Activated T-cell treated with anti-CD3 and anti-CD28 coated beads, Interleukin-2, amount 50 U/mL, for 24 hours (primary cell): ENCODE measurements at regions not wholly inside any gene's neighbourhood (a gene's known extent, or its start where the extent isn't known, plus 50 kb on each side); places are given as distances from the start of the nearest gene placed in this dataset.
"Not testable (repeated sequence)": the region's sequence is repeated elsewhere in the genome, so short reads cannot be mapped to it uniquely, and the experiment has no call there.

ENCODE experiments used
- DNase-seq: peaks from one replicate; pipeline ENCODE4 v3.0.0-alpha.2; 2020
- H3K27ac Mint-ChIP-seq: 2 replicates; pipeline ENCODE4 v1.8.0; 2020; ENCODE audit warnings: mild to moderate bottlenecking, mixed read lengths
- H3K27me3 Mint-ChIP-seq: 2 replicates; pipeline ENCODE4 v1.8.0; 2020; ENCODE audit warnings: mixed read lengths
- H3K36me3 Mint-ChIP-seq: 2 replicates; pipeline ENCODE4 v1.8.0; 2020; ENCODE audit warnings: low read depth, mixed read lengths
- H3K4me1 Mint-ChIP-seq: 2 replicates; pipeline ENCODE4 v1.8.0; 2020; ENCODE audit warnings: low read depth, mixed read lengths
- H3K4me3 Mint-ChIP-seq: 2 replicates; pipeline ENCODE4 v1.8.0; 2020; ENCODE audit warnings: mild to moderate bottlenecking, moderate library complexity, mixed read lengths
- H3K9me3 Mint-ChIP-seq: 2 replicates; pipeline ENCODE4 v1.8.0; 2020; ENCODE audit warnings: mixed read lengths

DNA sequence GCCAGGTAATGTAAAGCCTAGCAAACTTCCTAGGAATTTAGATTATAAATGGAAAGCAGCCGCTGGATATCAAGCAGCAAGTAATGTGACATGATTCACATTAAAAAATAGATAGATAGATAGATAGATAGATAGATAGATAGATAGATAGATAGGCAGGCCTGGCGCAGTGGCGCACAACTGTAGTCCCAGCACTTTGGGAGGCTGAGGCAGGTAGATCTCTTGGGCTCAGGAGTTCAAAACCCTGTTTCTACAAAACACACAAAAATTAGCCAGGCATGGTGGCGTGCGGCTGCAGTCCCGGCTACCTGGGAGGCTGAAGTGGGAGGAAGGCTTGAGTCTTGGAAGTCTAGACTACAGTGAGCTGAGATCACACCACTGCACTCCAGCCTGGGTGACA lies 236.9 kb downstream of the SLITRK6 start:
- DNase-seq: no peak
- no peak overlapping the region for H3K4me3 Mint-ChIP-seq
- H3K36me3 Mint-ChIP-seq: no peaks in the 10 kb centered on the region
- H3K27ac Mint-ChIP-seq: no peak overlapping the region
- H3K4me1 Mint-ChIP-seq: no peaks in the 10 kb centered on the region
- no peaks in the 10 kb centered on the region for H3K27me3 Mint-ChIP-seq
- H3K9me3 Mint-ChIP-seq: no peaks in the 10 kb centered on the region

DNA sequence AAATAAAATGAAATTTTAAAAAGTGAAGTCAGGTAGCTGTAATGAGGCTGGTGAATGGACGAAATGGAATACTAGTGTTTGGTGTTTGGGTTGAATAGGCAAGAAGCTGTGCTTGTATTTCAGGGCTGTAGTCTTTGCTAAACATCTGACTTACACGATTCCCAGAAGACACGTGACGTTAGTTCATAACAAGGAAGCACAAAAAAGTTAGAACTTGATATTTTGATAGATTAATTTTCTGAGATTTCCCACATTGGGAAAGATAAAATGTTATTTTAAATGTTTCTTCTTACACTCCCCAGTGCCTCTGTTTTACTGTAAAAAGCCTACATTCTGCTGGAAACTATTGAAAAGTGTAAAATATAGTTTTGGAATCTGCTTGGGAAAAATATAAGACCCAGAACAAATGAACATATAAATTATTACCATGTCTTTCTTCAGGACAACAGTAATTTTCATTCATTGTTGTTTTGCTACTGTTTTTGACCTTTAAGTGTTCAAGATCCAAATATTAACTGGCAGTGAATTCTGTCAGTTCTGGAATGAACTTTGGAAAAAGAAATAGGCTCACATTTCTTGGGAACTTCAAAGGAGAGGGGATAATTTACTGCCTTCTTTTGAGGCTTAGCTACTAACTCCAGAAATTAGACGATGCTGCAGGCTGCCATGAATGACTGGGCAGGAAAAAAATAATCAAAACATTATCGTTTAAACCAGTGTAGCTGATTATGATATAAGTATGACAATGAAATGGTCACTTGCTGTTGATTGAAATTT lies 241.3 kb downstream of the SLITRK6 start:
- Mint-ChIP-seq H3K9me3 (peaks cover 2% of the 10 kb centered on the region), H3K27ac (no peak overlapping the region), H3K4me3 (no peak overlapping the region), H3K27me3 (no peaks in the 10 kb centered on the region), H3K36me3 (no peaks in the 10 kb centered on the region), H3K4me1 (no peaks in the 10 kb centered on the region)
- no peak for DNase-seq

DNA sequence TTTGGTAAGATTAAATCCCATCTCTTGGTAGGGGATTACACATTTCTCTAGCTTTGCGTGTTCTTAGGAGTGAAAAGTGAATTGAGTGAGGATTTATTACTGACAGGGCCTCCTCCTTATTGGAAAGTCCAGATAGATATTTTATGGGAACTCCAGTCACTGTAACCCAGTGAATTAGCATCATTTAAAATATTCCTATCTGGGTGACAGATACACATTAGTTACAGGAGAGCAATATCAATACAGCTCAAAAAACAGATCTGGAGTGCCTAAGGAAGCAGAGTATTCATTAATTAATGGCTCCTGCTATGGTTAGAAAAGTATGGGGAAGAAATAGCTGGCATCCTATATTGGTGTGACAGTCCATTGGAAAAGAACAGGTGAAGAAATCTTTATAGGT lies 248.2 kb downstream of the SLITRK6 start:
- Mint-ChIP-seq H3K27ac (no peak overlapping the region), H3K4me3 (no peak overlapping the region), H3K36me3 (no peaks in the 10 kb centered on the region), H3K27me3 (no peaks in the 10 kb centered on the region), H3K9me3 (peaks cover 7% of the 10 kb centered on the region), H3K4me1 (no peaks in the 10 kb centered on the region)
- no peak for DNase-seq

DNA sequence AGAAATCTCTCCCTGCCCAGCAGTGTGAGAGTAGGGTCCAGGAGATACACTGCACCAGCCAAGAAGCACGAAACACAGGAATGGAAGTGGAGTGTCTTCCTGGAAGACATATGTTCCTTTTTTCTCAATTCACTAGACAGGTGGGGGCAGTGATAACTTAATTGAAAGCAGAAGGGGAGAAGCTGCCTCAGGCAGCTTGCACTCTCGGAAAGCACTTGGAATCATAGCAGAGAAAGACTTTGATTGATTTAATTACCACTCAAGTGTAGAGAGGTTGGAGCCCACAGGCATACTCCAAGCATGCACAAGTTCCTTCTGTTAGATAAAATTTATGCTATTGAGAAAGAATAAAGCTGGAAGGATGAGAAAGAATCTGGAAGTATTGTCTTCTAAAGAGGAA lies 249.4 kb downstream of the SLITRK6 start:
- no peak overlapping the region for H3K27ac Mint-ChIP-seq
- DNase-seq: no peak
- H3K4me1 Mint-ChIP-seq: no peaks in the 10 kb centered on the region
- H3K27me3 Mint-ChIP-seq: no peaks in the 10 kb centered on the region
- H3K36me3 Mint-ChIP-seq: no peaks in the 10 kb centered on the region
- H3K4me3 Mint-ChIP-seq: no peak overlapping the region
- H3K9me3 Mint-ChIP-seq: peaks cover 7% of the 10 kb centered on the region

- DNase-seq, H3K4me3 Mint-ChIP-seq, H3K36me3 Mint-ChIP-seq, H3K4me1 Mint-ChIP-seq, H3K9me3 Mint-ChIP-seq, H3K27ac Mint-ChIP-seq, H3K27me3 Mint-ChIP-seq: not testable (repeated sequence)
Observed at GRCh38 chr13:85548845-85549244, 250.4 kb downstream of the SLITRK6 start.

- Mint-ChIP-seq H3K36me3 (no peaks in the 10 kb centered on the region), H3K4me1 (peaks cover 16% of the 10 kb centered on the region), H3K9me3 (peaks cover 7% of the 10 kb centered on the region), H3K27ac (no peak overlapping the region), H3K27me3 (no peaks in the 10 kb centered on the region), H3K4me3 (no peak overlapping the region)
- DNase-seq: no peak
Observed at GRCh38 chr13:85545771-85546170, 253.4 kb downstream of the SLITRK6 start.

- H3K9me3 Mint-ChIP-seq: peaks cover 7% of the 10 kb centered on the region
- H3K36me3 Mint-ChIP-seq: no peaks in the 10 kb centered on the region
- no peak overlapping the region for H3K27ac Mint-ChIP-seq
- DNase-seq: no peak
- no peak overlapping the region for H3K4me3 Mint-ChIP-seq
- H3K4me1 Mint-ChIP-seq: peaks cover 16% of the 10 kb centered on the region
- H3K27me3 Mint-ChIP-seq: no peaks in the 10 kb centered on the region
Observed at GRCh38 chr13:85544756-85545155, 254.5 kb downstream of the SLITRK6 start.

DNA sequence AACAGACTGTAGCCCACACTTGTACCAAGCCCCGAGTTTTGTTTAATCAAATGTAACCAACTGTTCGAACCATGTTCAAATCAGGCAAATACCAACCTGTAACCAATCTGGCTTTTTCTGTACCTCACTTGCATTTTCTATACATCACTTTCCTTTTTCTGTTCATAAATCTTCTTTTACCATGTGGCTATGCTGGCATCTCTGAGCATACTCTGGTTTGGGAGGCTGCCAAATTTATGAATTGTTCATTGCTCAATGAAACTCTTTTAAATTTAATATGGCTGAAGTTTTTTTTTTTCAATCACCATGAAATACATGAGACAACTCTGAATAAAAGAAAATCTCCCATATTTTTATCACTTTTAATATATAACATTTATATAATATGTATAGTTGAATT lies 256.1 kb downstream of the SLITRK6 start:
- Mint-ChIP-seq H3K4me1 (peaks cover 16% of the 10 kb centered on the region), H3K36me3 (no peaks in the 10 kb centered on the region), H3K9me3 (no peaks in the 10 kb centered on the region), H3K27me3 (no peaks in the 10 kb centered on the region), H3K4me3 (no peak overlapping the region), H3K27ac (no peak overlapping the region)
- DNase-seq: no peak

DNA sequence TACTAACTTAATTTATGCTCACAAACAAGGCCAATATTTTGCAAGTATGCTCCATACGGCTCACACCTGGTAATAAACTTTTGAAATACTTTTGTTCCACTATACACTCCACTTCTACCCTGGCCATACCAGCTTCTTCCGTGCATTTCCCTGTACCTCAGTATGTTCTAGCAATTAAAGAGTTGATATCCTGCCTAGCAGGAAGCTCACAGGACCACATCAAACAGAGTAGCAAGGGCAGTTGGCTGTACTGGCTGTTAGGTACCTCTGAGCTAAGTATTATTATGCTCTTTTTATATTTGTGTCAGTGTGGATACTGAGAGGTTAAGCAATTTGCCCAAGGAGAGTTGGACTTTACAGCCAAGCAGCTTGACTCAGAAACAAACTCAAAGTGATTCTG lies 257.7 kb downstream of the SLITRK6 start:
- DNase-seq: no peak
- Mint-ChIP-seq H3K27me3 (no peaks in the 10 kb centered on the region), H3K27ac (no peak overlapping the region), H3K36me3 (no peaks in the 10 kb centered on the region), H3K4me3 (no peak overlapping the region), H3K4me1 (peaks cover 16% of the 10 kb centered on the region), H3K9me3 (no peaks in the 10 kb centered on the region)

GRCh38 chr13:85538957-85539356 lies 260.3 kb downstream of the SLITRK6 start:
- DNase-seq: no peak

GRCh38 chr13:85537601-85538000 lies 261.6 kb downstream of the SLITRK6 start:
- Mint-ChIP-seq H3K36me3 (no peaks in the 10 kb centered on the region), H3K4me3 (no peak overlapping the region), H3K4me1 (peaks cover 12% of the 10 kb centered on the region), H3K27ac (no peak overlapping the region), H3K27me3 (no peaks in the 10 kb centered on the region), H3K9me3 (peaks cover 3% of the 10 kb centered on the region)
- DNase-seq: no peak

More at GRCh38 chr13:85538957-85539356, 260.3 kb downstream of the SLITRK6 start:
- Mint-ChIP-seq H3K4me3 (no peak overlapping the region), H3K36me3 (no peaks in the 10 kb centered on the region), H3K4me1 (peaks cover 16% of the 10 kb centered on the region), H3K9me3 (no peaks in the 10 kb centered on the region), H3K27ac (no peak overlapping the region), H3K27me3 (no peaks in the 10 kb centered on the region)

- H3K4me1 Mint-ChIP-seq: peaks cover 7% of the 10 kb centered on the region
- no peaks in the 10 kb centered on the region for H3K36me3 Mint-ChIP-seq
- no peak overlapping the region for H3K4me3 Mint-ChIP-seq
- no peak overlapping the region for H3K27ac Mint-ChIP-seq
- peaks cover 3% of the 10 kb centered on the region for H3K9me3 Mint-ChIP-seq
- no peak for DNase-seq
- no peaks in the 10 kb centered on the region for H3K27me3 Mint-ChIP-seq
Observed at GRCh38 chr13:85536706-85537105, 262.5 kb downstream of the SLITRK6 start.

GRCh38 chr13:85535316-85536084 lies 263.7 kb downstream of the SLITRK6 start:
- no peak overlapping the region for H3K4me3 Mint-ChIP-seq
- DNase-seq: no peak
- H3K4me1 Mint-ChIP-seq: no peaks in the 10 kb centered on the region
- H3K9me3 Mint-ChIP-seq: peaks cover 3% of the 10 kb centered on the region
- no peaks in the 10 kb centered on the region for H3K36me3 Mint-ChIP-seq
- H3K27me3 Mint-ChIP-seq: no peaks in the 10 kb centered on the region
- no peak overlapping the region for H3K27ac Mint-ChIP-seq

- Mint-ChIP-seq H3K36me3 (no peaks in the 10 kb centered on the region), H3K9me3 (peaks cover 3% of the 10 kb centered on the region), H3K4me1 (no peaks in the 10 kb centered on the region), H3K27ac (no peak overlapping the region), H3K27me3 (no peaks in the 10 kb centered on the region), H3K4me3 (no peak overlapping the region)
- no peak for DNase-seq
Observed at GRCh38 chr13:85533911-85534310, 265.3 kb downstream of the SLITRK6 start.

GRCh38 chr13:85529218-85529594 lies 270.0 kb downstream of the SLITRK6 start:
- H3K9me3 Mint-ChIP-seq: peaks cover 3% of the 10 kb centered on the region
- no peaks in the 10 kb centered on the region for H3K36me3 Mint-ChIP-seq
- no peaks in the 10 kb centered on the region for H3K4me1 Mint-ChIP-seq

More at GRCh38 chr13:85529218-85529594, 270.0 kb downstream of the SLITRK6 start:
- no peak for DNase-seq
- Mint-ChIP-seq H3K27ac (no peak overlapping the region), H3K4me3 (no peak overlapping the region), H3K27me3 (no peaks in the 10 kb centered on the region)
